ENCODE measurements at regions not wholly inside any gene's neighbourhood (a gene's known extent, or its start where the extent isn't known, plus 50 kb on each side); places are given as distances from the start of the nearest gene placed in this dataset.

- H3K4me1 Mint-ChIP-seq, result peaks cover 63% of the 10 kb centered on the region
- H3K27me3 Mint-ChIP-seq (ENCODE audit: low read depth), result peaks cover 35% of the 10 kb centered on the region
- POLR2A ChIA-PET, result no interaction called here
- no peaks in the 10 kb centered on the region for H3K36me3 Mint-ChIP-seq
- H3K4me3 Mint-ChIP-seq, result no peak overlapping the region
- DNase-seq (ENCODE audit: low spot score) (no peak), ATAC-seq (no peak)
- H3K9me3 Mint-ChIP-seq, result no peaks in the 10 kb centered on the region
- TF ChIP-seq MXD4 (CRISPR knock-in tag; IDR thresholded peaks at IDR 0.05; ENCODE audit: borderline replicate concordance), result no peak
- TF ChIP-seq, protein P1, sequence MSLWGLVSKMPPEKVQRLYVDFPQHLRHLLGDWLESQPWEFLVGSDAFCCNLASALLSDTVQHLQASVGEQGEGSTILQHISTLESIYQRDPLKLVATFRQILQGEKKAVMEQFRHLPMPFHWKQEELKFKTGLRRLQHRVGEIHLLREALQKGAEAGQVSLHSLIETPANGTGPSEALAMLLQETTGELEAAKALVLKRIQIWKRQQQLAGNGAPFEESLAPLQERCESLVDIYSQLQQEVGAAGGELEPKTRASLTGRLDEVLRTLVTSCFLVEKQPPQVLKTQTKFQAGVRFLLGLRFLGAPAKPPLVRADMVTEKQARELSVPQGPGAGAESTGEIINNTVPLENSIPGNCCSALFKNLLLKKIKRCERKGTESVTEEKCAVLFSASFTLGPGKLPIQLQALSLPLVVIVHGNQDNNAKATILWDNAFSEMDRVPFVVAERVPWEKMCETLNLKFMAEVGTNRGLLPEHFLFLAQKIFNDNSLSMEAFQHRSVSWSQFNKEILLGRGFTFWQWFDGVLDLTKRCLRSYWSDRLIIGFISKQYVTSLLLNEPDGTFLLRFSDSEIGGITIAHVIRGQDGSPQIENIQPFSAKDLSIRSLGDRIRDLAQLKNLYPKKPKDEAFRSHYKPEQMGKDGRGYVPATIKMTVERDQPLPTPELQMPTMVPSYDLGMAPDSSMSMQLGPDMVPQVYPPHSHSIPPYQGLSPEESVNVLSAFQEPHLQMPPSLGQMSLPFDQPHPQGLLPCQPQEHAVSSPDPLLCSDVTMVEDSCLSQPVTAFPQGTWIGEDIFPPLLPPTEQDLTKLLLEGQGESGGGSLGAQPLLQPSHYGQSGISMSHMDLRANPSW (CRISPR knock-in tag; conservative IDR thresholded peaks at IDR 0.05; ENCODE audit: low read depth), result no peak
- peak overlapping the region; percentile 61; the same call in 1 of the 2 replicates for H3K27ac Mint-ChIP-seq
- CTCF ChIA-PET, result interaction anchor here (0.7 to 1.8 kb wide), 6 partner anchors 9 to 345 kb away, joined by 3 to 4 read pairs (median 3); no protein-coding TSS in a partner anchor
Observed at GRCh38 chr16:50460538-50461399, 87.4 kb upstream of the NKD1 start.

DNA sequence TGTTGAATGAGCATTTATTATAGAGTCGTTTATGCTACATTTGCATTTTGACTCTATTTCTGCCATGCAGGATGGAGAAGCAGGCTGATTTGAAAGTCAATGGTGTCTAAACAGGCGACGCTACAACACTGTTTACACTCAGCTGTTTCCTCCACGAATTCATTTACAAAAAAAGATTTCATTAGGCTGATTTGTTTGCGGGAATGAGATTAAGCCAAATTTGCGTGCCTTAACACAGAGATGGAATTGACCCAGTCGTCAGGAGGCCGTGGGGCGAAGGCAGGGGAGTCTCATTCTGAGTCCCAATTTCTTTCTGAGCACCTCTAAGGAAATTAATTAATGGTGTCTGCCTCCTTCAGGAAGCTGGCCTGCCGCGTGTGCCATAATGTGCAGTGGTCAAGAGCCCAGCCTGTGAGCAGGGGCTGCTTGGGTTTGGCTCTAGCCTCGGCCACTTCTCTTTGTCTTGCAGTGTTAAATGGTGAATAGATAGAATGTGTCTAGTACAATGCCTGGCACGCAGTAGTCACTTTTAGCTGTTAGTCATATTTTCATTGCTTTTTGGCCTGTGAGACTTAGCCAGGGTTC lies 88.6 kb upstream of the NKD1 start:
- Mint-ChIP-seq H3K27me3 (ENCODE audit: low read depth) (peaks cover 28% of the 10 kb centered on the region), H3K27ac (peak overlapping the region; percentile 91), H3K4me3 (peak overlapping the region; percentile 39), H3K36me3 (no peaks in the 10 kb centered on the region), H3K9me3 (no peaks in the 10 kb centered on the region), H3K4me1 (peaks cover 68% of the 10 kb centered on the region)
- TF ChIP-seq, protein P2, sequence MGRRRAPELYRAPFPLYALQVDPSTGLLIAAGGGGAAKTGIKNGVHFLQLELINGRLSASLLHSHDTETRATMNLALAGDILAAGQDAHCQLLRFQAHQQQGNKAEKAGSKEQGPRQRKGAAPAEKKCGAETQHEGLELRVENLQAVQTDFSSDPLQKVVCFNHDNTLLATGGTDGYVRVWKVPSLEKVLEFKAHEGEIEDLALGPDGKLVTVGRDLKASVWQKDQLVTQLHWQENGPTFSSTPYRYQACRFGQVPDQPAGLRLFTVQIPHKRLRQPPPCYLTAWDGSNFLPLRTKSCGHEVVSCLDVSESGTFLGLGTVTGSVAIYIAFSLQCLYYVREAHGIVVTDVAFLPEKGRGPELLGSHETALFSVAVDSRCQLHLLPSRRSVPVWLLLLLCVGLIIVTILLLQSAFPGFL (CRISPR knock-in tag; IDR thresholded peaks at IDR 0.05; ENCODE audit: borderline replicate concordance), result no peak
- TF ChIP-seq ZNF219 (CRISPR knock-in tag; IDR thresholded peaks at IDR 0.05; ENCODE audit: borderline replicate concordance), result no peak
- DNase-seq (ENCODE audit: low spot score) (no peak), ATAC-seq (no peak)
- CTCF ChIA-PET, result interaction anchor here (1.0 to 1.2 kb wide), 3 partner anchors 9 to 206 kb away, joined by 3 to 4 read pairs (median 3); no protein-coding TSS in a partner anchor
- POLR2A ChIA-PET, result interaction anchor here (0.5 kb wide), 1 partner anchor 267 kb away, joined by 3 read pairs; no protein-coding TSS in a partner anchor

DNA sequence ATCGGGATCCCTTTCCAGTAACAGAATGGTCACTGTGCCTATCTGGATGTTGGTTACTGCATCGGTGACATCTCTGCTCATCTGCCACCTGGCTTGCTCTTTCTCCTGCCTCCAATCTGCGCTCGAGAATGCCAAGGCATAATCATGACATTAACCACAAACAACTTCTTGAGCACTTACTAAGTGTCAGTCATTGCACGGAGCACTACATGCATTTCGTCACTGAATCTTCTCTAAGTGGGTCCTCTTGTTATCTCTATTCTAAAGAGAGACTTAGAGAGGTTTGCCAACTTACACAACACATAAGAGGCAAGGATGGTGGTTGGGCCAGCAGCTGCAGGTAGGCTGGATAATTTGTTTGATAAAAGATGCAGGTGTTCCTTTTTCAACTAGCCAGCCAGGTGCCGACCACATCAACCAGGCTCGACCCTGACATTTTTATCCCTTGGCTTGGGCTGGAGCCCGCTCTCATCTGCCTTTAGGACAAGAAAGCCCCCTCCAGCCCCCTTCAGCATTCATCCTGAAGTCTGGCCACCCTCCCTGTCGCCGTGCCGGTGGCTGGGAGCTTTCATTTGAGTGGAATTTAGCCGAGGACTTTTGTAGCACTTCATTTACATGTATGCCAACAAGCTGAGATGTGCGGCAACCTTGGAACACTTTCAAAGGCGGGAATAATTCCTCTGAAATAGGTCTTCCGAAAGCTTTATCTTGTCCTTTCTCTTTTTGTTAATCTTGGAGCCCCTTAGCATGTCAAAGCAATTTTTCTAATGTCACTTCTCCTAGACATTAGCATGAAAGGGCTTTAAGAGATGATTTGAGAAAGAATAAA lies 89.3 kb upstream of the NKD1 start:
- DNase-seq (ENCODE audit: low spot score), result peak; percentile 32
- ATAC-seq, result peak; percentile 16
- H3K9me3 Mint-ChIP-seq, result no peaks in the 10 kb centered on the region
- H3K4me3 Mint-ChIP-seq, result peak overlapping the region; percentile 39
- H3K4me1 Mint-ChIP-seq, result peaks cover 63% of the 10 kb centered on the region
- H3K36me3 Mint-ChIP-seq, result no peaks in the 10 kb centered on the region
- peaks cover 22% of the 10 kb centered on the region for H3K27me3 Mint-ChIP-seq (ENCODE audit: low read depth)
- peak overlapping the region; percentile 91 for H3K27ac Mint-ChIP-seq
- ChIA-PET CTCF (interaction anchor here (1.0 to 1.2 kb wide), 3 partner anchors 9 to 207 kb away, joined by 3 to 4 read pairs (median 3); no protein-coding TSS in a partner anchor), POLR2A (no interaction called here)
- TF ChIP-seq, protein P2 (CRISPR knock-in tag; IDR thresholded peaks at IDR 0.05; ENCODE audit: borderline replicate concordance), result no peak
- TF ChIP-seq CBFB (CRISPR knock-in tag; IDR thresholded peaks at IDR 0.05; ENCODE audit: low read depth) (no peak), TEAD1 (CRISPR knock-in tag; IDR thresholded peaks at IDR 0.05) (no peak), ATF2 (CRISPR knock-in tag; IDR thresholded peaks at IDR 0.05; ENCODE audit: borderline replicate concordance, low read depth) (no peak), ESRRA (CRISPR knock-in tag; IDR thresholded peaks at IDR 0.05; ENCODE audit: borderline replicate concordance) (no peak), MXD4 (CRISPR knock-in tag; IDR thresholded peaks at IDR 0.05; ENCODE audit: borderline replicate concordance) (no peak), FOXJ3 (CRISPR knock-in tag; IDR thresholded peaks at IDR 0.05; ENCODE audit: borderline replicate concordance) (no peak), CTCF (IDR thresholded peaks at IDR 0.05) (no peak), ZNF416 (CRISPR knock-in tag; IDR thresholded peaks at IDR 0.05) (no peak), GABPB1 (CRISPR knock-in tag; IDR thresholded peaks at IDR 0.05) (no peak)
- TF ChIP-seq, protein P3, sequence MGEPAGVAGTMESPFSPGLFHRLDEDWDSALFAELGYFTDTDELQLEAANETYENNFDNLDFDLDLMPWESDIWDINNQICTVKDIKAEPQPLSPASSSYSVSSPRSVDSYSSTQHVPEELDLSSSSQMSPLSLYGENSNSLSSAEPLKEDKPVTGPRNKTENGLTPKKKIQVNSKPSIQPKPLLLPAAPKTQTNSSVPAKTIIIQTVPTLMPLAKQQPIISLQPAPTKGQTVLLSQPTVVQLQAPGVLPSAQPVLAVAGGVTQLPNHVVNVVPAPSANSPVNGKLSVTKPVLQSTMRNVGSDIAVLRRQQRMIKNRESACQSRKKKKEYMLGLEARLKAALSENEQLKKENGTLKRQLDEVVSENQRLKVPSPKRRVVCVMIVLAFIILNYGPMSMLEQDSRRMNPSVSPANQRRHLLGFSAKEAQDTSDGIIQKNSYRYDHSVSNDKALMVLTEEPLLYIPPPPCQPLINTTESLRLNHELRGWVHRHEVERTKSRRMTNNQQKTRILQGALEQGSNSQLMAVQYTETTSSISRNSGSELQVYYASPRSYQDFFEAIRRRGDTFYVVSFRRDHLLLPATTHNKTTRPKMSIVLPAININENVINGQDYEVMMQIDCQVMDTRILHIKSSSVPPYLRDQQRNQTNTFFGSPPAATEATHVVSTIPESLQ (CRISPR knock-in tag; IDR thresholded peaks at IDR 0.05), result no peak
- TF ChIP-seq, protein P4, sequence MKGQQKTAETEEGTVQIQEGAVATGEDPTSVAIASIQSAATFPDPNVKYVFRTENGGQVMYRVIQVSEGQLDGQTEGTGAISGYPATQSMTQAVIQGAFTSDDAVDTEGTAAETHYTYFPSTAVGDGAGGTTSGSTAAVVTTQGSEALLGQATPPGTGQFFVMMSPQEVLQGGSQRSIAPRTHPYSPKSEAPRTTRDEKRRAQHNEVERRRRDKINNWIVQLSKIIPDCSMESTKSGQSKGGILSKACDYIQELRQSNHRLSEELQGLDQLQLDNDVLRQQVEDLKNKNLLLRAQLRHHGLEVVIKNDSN (CRISPR knock-in tag; IDR thresholded peaks at IDR 0.05), result no peak

All from WTC11 (cell line).